ENCODE measurements at regions not wholly inside any gene's neighbourhood (a gene's known extent, or its start where the extent isn't known, plus 50 kb on each side); places are given as distances from the start of the nearest gene placed in this dataset.

- Histone ChIP-seq H3K9me3 (no peaks in the 10 kb centered on the region), H3K36me3 (no peaks in the 10 kb centered on the region), H3K27ac (no peak overlapping the region), H3K27me3 (peaks cover 0 to 8% (median 3%) of the 10 kb centered on the region in 4 donors), H3K4me3 (no peak overlapping the region), H3K4me1 (peaks cover 9 to 12% (median 10%) of the 10 kb centered on the region in 4 donors)
- DNase-seq (no peak), ATAC-seq (ENCODE audit: low FRiP score in 2 of 2) (peak in 1 of 2 donors; percentile 28)
- TF ChIP-seq POLR2AphosphoS5 (IDR thresholded peaks at IDR 0.05) (no peak), EP300 (IDR thresholded peaks at IDR 0.05) (no peak), POLR2A (IDR thresholded peaks at IDR 0.05) (no peak), CTCF (IDR thresholded peaks at IDR 0.05) (no peak)
- WGBS, 2 donors, result 55 to 64% methylated on average over 3 of the region's 3 CpGs
Measured at GRCh38 chr17:56681561-56682266, 88.2 kb downstream of the NOG start.

GRCh38 chr17:56688151-56688550 lies 94.7 kb downstream of the NOG start:
- no peak for TF ChIP-seq EP300 (IDR thresholded peaks at IDR 0.05)
- no peak for TF ChIP-seq POLR2A (IDR thresholded peaks at IDR 0.05)
- TF ChIP-seq CTCF (IDR thresholded peaks at IDR 0.05), result no peak
- no peak for TF ChIP-seq POLR2AphosphoS5 (IDR thresholded peaks at IDR 0.05)
- no peak overlapping the region for H3K4me3 ChIP-seq
- H3K4me1 ChIP-seq, result no peaks in the 10 kb centered on the region
- no peak overlapping the region for H3K27ac ChIP-seq
- ATAC-seq (ENCODE audit: low FRiP score in 2 of 2), result no peak
- DNase-seq, result no peak
- no peaks in the 10 kb centered on the region for H3K27me3 ChIP-seq
- H3K36me3 ChIP-seq, result no peaks in the 10 kb centered on the region
- 64 to 76% methylated on average over 1 of the region's 1 CpG for WGBS, 2 donors
- no peaks in the 10 kb centered on the region for H3K9me3 ChIP-seq

- no peak overlapping the region for H3K27ac ChIP-seq
- no peak overlapping the region for H3K4me3 ChIP-seq
- no peak for DNase-seq
- H3K36me3 ChIP-seq, result no peaks in the 10 kb centered on the region
- WGBS, 2 donors, result 78 to 91% methylated on average over 12 to 16 of the region's 16 CpGs
- no peaks in the 10 kb centered on the region for H3K4me1 ChIP-seq
- H3K9me3 ChIP-seq, result no peaks in the 10 kb centered on the region
- no peak for TF ChIP-seq CTCF (IDR thresholded peaks at IDR 0.05)
- TF ChIP-seq POLR2A (IDR thresholded peaks at IDR 0.05), result no peak
- no peak for TF ChIP-seq EP300 (IDR thresholded peaks at IDR 0.05)
- TF ChIP-seq POLR2AphosphoS5 (IDR thresholded peaks at IDR 0.05), result no peak
- no peak for ATAC-seq (ENCODE audit: low FRiP score in 2 of 2)
- H3K27me3 ChIP-seq, result no peaks in the 10 kb centered on the region
Measured at GRCh38 chr17:56690441-56691291, 97.2 kb downstream of the NOG start.

GRCh38 chr17:56694825-56695224 lies 101.3 kb downstream of the NOG start:
- Histone ChIP-seq H3K4me1 (peaks cover 0 to 10% (median 5%) of the 10 kb centered on the region in 4 donors), H3K36me3 (no peaks in the 10 kb centered on the region), H3K4me3 (no peak overlapping the region), H3K27ac (no peak overlapping the region), H3K27me3 (no peaks in the 10 kb centered on the region), H3K9me3 (no peaks in the 10 kb centered on the region)
- DNase-seq, result no peak
- TF ChIP-seq CTCF (IDR thresholded peaks at IDR 0.05) (no peak), POLR2AphosphoS5 (IDR thresholded peaks at IDR 0.05) (no peak), POLR2A (IDR thresholded peaks at IDR 0.05) (no peak), EP300 (IDR thresholded peaks at IDR 0.05) (no peak)
- WGBS, 2 donors, result 89 to 92% methylated on average over 2 of the region's 2 CpGs
- no peak for ATAC-seq (ENCODE audit: low FRiP score in 2 of 2)
